Bronchial epithelial cell (primary cell): ENCODE measurements at regions not wholly inside any gene's neighbourhood (a gene's known extent, or its start where the extent isn't known, plus 50 kb on each side); places are given as distances from the start of the nearest gene placed in this dataset.

Source experiments
- DNase-seq: peaks from one replicate; pipeline ENCODE4 v3.0.0-alpha.2; 2010; ENCODE audit warnings: low read depth
- FAIRE-seq: peaks from 2 replicates; lab custom pipeline; 2011; peaks lifted over from hg19 to GRCh38; lab: Jason Lieb, UNC
- H3K27me3 ChIP-seq: 2 replicates; pipeline ENCODE4 v1.5.1; 2011; ENCODE audit warnings: low read length; ENCODE audit not compliant: control insufficient read depth, insufficient read depth
- H3K36me3 ChIP-seq: 2 replicates; pipeline ENCODE4 v1.5.1; 2011; ENCODE audit warnings: low read length; ENCODE audit not compliant: control insufficient read depth, insufficient read depth
- H3K4me3 ChIP-seq: 2 replicates; pipeline ENCODE4 v1.5.1; 2011; ENCODE audit warnings: mild to moderate bottlenecking, low read depth, low read length, control low read depth
- TF ChIP-seq, protein P1 (sequence below): IDR thresholded peaks from 2 replicates; pipeline ENCODE4 v1.5.1; 2011; ENCODE audit warnings: mild to moderate bottlenecking, moderate library complexity, low read length, control low read depth, inconsistent platforms; ENCODE audit not compliant: insufficient read depth, severe bottlenecking

DNA sequence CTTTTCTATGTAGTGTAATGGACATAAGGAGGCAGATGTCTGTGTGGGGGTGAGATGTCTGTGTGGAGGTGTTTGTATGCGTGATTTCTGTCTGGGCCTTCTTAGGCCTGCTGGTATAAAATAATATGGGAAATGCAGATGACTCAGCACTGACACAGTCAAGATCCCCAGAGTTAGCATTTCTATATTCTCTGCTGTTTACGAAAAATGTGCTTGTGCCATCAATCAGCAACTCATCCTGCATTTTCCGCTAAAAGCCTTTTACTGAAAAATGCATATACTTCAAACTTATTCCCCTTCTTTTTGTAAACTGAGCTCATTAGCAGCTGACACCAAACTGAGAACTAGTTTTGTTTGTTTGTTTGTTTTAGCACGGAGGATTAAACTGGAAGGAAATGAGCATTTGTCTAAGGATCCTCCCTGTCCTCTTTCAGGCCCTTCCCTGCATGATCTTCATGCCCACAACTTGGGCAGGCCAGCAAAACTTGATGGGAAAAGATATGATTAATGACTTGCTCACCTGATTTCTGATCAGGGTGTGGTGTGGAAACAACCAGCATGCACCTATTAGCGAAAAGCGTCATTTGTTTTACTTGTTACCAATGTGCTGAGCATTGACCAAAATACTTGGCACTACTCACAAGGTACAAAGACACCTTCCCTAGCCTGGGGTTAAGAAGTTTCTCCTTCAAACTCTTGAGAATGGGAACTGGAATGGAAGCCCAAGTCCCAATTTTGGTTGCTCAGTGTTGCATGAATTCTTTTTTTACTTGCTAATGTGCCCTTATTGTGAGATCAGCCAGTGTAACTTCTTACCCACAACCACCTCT, 77.4 kb downstream of the NDUFS5 start:
- FAIRE-seq, result peak; percentile 95
- no peak overlapping the region for H3K4me3 ChIP-seq
- DNase-seq, result peak; percentile 98
- H3K27me3 ChIP-seq, result no peaks in the 10 kb centered on the region
- H3K36me3 ChIP-seq, result no peaks in the 10 kb centered on the region
- TF ChIP-seq, protein P1, sequence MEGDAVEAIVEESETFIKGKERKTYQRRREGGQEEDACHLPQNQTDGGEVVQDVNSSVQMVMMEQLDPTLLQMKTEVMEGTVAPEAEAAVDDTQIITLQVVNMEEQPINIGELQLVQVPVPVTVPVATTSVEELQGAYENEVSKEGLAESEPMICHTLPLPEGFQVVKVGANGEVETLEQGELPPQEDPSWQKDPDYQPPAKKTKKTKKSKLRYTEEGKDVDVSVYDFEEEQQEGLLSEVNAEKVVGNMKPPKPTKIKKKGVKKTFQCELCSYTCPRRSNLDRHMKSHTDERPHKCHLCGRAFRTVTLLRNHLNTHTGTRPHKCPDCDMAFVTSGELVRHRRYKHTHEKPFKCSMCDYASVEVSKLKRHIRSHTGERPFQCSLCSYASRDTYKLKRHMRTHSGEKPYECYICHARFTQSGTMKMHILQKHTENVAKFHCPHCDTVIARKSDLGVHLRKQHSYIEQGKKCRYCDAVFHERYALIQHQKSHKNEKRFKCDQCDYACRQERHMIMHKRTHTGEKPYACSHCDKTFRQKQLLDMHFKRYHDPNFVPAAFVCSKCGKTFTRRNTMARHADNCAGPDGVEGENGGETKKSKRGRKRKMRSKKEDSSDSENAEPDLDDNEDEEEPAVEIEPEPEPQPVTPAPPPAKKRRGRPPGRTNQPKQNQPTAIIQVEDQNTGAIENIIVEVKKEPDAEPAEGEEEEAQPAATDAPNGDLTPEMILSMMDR, result no peak

DNA sequence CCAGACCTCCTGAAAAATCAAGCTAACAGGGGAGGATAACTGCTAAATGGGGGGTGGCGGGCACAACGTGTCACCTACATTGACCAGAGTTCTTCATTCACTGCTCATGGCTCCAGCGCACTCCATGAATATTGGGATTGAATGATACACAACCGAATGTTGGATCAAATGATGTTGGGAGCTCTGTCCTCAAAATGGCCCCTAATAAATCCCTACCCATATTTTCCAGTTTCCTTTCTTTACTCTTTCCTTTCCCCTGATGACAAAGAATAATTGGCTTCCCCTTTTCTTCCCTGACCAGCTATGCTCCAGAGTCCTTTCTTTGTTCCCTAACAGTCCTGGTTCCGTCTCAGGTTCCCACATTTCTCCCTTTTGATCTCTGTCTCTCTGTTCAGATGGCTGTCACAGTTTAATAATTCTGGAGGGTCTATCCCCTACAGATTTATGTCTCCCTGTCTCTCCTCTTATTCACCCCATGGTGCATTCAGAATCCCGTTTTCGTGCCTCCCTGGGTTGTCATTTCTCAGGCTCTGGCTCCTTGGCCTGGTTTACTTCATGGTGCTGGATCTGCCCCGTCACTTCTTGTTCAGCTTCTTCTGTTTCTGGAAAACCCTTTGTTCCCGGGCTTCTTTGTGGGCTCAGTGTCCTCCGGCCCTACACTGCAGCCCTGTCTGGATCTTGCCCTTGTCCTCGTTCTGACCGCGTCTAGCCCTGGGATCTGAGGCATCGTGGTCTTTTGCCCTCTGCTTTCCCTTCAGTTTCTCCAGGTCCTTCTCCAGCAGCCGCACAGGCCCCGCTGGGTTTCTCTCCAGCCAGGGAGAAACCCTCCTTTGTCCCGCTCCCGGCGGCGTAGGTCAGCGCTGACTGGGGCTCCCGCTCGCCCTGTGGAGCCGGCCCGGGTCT, 78.3 kb downstream of the NDUFS5 start:
- FAIRE-seq, result no peak
- Histone ChIP-seq H3K36me3 (no peaks in the 10 kb centered on the region), H3K4me3 (peak overlapping the region; percentile 77), H3K27me3 (no peaks in the 10 kb centered on the region)
- no peak for DNase-seq
- TF ChIP-seq, protein P1, result no peak

DNA sequence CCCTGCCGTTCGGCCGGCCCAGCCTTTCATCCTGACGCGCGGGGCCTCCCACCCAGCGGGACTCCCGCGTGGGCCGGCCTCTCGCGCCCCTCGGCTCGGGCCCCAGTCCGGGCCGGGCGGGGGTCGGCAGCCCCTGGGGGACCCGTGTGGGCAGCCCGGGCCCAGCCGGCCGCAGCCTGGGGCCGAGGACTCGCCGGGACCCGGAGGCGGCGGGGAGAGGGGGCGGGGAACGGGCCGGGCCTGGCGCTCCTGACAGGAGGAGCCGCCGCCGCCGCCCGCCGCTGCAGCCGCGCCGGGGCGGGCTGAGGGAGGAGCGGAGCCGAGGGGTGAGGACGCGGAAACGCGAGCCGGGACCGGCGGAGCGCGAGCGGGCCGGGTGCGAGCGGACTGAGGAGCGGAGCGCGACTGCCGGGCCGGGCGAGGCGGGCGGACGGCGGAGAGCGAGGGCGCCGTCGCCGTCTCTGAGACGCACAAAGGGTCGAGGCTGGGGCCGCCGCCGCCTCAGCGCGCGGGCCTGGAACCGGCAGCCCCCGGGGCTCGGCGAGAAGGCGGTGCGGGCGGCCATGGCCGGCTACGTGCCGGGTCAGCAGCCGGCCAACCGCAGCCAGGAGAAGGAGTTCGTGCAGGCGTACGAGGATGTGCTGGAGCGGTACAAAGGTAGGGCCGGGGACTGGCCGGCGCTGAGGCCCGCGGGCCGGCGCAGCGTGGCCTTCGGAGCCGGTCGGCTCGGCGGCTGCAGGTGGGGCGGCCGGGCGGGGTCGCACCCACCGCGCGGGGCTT, 79.1 kb downstream of the NDUFS5 start:
- TF ChIP-seq, protein P1, result no peak
- peak overlapping the region; percentile 77 for H3K4me3 ChIP-seq
- DNase-seq, result no peak
- no peak for FAIRE-seq
- H3K27me3 ChIP-seq, result no peaks in the 10 kb centered on the region
- no peaks in the 10 kb centered on the region for H3K36me3 ChIP-seq

DNA sequence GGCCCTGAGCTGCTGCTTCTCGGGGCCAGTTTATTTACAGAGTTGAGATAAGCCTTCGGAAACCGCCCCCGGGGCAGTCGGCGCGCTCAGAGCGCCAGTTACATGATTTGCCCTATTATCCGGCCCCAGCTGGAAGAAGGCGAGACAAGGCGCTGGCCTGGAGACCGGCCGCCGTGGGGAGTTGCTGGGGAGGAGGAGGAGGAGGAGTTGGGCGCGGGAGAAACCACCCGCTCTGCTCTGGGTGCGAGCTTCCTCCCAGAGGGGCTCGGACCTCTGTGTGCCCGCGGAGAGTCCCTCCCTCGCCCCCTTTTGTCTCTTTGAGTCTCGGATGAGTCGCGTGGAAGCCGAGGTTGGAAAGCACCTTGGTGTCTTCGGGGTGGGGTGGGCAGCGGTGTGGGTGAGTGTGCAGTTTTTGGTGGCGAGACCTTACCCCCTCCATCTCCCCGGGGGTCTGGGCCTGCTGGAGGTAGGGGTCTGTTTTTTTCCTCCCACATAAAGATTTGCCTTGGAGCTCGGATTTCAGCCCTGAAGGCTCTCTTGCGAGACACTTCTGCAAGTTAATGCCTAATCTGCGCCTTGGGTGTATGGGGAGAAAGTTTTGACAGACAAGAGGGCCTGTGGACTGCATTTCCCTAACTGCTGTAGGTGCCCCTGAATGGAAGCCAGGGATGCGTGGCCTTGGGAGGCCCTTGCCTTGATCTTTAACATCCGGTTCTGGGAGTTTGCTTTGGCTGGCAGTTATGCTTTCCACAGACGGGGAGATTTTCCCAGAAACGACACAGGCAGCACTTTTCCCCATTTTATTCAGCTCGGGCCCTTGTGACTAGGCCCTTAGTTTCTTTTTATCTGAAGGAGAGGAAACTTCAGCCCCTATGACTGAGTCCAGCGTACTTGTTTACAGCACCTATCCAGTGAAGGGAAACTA, 80.0 kb downstream of the NDUFS5 start:
- Histone ChIP-seq H3K4me3 (peak overlapping the region; percentile 77), H3K27me3 (no peaks in the 10 kb centered on the region), H3K36me3 (no peaks in the 10 kb centered on the region)
- TF ChIP-seq, protein P1, result no peak
- FAIRE-seq, result no peak
- DNase-seq, result no peak
